ENCODE measurements at regions not wholly inside any gene's neighbourhood (a gene's known extent, or its start where the extent isn't known, plus 50 kb on each side); places are given as distances from the start of the nearest gene placed in this dataset.
"Not testable (repeated sequence)": the region's sequence is repeated elsewhere in the genome, so short reads cannot be mapped to it uniquely, and the experiment has no call there.

DNA sequence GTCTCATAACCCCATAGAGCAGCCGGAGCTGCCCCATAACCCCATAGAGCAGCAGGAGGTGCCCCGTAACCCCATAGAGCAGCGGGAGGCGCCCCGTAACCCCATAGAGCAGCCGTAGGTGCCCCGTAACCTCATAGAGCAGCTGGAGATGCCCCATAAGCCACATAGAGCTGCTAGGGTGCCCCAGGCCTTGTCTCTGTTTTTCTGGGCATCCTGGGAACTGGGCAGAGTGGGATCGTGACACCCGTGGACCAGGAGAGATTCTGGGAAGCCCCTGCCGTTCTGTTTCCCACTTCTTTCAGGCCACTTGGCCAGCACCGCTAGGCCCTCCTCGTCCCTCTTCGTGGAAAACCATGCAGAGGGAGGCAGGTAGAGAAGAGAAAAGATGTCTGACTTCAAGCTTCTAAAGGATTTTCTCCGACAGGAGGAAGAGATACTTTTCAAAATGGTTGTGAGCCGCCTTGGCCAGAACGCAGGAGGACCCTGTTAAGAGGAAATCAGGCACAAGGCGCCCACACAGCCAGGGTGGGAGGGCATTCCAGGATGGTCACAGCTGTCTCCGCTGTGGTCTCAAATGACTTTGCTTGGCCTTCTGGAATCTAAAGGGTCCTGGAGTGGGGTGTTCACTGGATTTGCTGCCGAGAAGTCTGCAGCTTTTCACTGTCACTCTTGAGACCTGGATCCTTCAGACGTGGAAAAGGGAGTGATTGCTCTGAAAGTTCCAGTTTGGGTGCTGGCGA, 171.8 kb downstream of the NPIPB11 start:
- DNase-seq (ENCODE audit: low spot score) = not testable (repeated sequence)

DNA sequence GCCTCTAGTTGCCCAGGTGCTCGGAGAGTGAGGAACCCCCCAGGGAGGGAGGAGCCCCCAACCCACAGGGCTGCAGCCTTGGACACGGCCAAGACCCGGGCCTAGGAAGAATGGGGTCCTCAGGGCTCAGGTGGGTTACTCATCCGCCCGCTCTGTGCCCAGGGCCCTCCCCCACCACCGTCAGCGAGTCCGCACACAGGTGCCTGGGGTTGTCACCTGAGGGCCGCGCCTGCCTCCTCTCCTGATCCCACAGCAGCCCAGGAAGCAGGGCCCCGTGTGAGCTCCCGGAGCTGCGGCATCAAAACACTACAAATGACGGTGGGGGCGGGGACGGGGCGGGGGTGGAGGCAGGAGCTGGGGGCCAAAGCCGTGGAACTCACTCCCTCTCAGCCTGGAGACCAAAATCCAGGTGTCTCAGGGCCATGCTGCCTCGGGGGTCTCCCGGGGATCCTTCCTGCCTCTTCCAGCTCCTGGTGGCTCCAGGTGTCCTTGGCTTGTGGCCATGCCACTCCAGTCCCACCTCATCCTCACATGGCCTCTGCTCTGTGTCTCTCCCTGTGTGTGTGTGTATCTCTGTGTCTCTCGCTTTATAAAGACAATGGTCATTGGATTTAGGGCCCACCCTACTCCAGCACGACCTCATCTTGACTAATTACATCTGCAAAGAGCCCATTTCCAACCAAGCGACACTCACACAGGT, 172.7 kb downstream of the NPIPB11 start:
- DNase-seq (ENCODE audit: low spot score) = not testable (repeated sequence)

DNA sequence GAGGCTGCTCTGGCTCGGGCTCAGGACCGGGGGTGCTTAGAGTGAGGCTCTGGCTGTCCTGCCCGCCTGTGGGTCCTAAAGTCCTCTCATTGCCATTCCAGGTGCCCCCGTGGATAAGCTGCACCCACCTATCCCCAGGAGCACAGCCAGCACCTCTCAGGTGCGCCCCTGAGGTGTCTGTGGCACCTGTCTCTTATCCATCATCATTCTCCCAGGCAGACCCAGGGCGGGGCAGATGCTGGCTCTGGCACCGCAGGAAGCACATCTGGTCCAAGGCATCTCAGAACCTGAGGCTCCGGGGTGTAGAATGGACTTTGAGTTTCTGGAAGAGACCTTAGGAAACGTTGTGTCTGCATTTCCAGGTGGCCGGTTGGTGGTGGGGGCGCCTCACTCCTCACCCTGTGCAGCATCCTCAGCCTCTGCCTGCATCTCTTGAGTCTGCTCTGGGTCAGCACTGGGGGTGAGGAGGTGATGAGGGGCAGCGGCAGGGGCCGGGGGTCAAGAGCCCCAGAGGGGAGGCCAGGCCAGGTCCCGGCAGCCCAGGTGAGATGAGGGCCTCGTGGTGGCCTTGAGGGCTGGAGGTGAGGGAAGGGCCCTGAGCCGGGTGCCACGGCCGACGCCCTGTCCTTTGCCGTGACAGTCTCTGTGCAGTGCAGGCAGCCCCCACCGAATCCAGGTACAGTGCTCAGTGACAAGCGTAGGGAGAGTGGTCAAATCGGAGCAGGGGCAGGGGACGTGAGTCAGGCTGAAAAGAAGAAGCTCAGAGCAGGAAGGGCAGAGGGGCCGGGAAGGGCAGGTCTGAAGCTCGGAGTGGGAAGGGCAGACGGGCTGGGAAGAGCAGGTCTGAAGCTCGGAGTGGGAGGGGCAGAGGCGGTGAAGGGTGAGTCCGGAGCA, 173.5 kb downstream of the NPIPB11 start:
- DNase-seq (ENCODE audit: low spot score) = no peak

DNA sequence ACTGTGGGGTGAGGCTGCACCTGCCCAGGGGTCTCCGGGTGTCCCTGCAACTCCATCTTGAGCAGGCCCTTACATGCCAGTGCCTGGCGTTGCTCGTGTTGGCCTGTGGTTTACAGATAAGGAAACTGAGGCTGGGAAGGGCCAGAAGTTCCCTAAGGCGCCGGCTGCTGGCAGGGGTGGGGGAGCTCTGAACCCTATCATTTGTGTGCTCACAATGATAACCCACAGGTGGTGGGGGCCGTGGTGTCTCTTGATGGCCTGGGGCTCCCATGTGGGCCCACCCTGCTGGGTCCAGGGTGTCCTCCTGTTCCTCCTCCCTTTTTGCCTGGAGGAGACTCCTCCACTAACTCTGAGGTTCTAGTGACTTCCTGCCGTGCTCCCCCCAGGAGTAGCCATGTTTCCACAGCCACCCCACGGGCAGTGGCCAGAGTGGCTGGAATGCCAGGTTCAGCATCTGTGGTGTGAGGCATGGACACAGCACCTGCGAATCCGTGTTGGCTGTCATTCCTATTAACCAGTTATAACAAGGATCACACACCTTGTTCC, 174.3 kb downstream of the NPIPB11 start:
- not testable (repeated sequence) for DNase-seq (ENCODE audit: low spot score)

DNA sequence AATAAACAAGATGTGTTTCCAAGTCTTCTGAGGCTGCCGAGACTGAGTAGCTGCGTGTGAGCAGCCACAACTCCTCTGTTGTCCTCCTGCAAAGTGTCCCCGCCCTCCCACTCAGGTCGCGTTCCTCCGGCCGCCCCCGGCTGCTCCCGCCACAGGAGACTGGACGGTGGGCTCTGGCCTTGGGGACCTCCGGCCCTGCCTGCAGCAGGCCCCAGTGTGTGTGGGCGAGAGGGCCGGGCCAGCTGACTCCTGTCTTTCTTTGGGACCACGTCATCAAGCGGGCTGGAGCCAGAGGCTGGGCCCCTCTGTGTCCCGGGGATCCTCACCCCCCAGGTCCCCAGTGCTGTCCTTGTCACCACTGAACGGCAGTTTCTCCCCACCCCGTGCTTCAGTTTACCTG, 175.3 kb downstream of the NPIPB11 start:
- DNase-seq (ENCODE audit: low spot score) = no peak

DNA sequence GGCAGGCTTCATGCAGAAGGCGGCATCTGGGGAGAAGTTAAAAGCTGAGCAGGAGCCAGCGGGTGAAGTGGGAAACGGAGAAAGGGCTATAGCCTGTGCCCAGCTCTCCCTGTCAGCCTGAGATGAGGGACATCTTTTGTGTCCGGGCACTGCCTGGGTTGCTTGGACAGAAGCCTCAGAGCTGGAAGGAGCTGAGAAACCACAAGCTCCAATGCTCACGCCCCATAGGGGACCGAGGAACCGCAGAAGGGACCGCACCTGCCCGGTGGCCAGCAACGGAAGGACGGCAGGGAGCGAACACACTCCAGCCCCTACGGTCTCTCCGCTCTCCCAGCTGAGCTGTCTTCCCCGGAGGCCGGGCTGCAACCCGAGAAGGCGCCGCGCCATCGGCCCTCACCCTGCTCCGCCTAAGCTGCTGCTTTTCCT, 175.8 kb downstream of the NPIPB11 start:
- DNase-seq (ENCODE audit: low spot score) = no peak

DNA sequence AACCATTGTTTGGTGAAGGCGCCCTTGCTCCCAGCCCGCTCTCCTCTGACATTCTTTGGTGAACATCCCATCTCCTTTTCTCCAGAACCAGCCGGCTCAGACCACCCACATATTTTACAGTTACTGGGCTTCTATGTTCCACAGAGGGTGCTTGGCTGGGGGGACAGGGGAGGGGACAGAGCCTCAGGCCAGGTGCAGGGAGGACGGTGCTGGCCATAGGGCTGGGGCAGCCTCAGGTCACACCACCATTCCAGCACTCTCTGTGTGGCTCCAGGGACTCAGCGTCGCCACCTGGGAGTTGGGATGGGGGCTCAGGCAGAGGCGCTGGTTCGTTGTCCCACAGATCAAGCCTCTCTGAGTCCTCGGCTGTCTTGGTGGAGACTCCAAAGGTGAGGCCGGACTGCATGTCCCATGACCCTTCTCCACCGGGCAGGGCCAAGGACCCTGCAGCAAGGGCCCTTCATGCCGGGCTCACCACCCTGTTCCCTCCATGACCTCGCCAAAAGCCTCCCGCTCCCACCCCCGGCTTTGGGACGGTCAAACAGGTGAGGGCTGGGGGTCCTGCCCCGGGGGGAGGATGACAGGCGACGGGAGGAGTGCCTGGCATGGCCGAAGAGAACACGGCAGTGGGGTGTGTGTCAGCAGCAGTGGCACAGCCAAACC, 176.4 kb downstream of the NPIPB11 start:
- DNase-seq (ENCODE audit: low spot score) = not testable (repeated sequence)

DNA sequence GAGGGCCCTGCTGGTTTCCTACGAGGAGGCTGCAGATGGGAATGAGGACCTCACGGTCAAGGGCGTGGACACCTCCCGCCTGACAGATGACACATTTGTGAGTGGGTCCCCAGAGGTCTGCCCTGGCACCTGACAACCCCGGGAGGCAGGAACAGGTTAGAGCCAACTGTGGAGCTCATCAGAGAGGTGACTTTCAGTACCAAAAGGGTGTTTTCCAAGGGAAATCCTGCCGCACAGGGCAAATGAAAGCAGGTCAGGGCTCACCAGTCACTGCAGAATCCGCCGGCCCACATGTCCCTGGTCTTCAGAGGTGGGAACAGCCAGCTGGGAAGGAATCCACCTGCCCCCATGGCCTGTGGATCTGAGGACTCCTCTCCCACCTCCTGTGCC, 176.9 kb downstream of the NPIPB11 start:
- not testable (repeated sequence) for DNase-seq (ENCODE audit: low spot score)

DNA sequence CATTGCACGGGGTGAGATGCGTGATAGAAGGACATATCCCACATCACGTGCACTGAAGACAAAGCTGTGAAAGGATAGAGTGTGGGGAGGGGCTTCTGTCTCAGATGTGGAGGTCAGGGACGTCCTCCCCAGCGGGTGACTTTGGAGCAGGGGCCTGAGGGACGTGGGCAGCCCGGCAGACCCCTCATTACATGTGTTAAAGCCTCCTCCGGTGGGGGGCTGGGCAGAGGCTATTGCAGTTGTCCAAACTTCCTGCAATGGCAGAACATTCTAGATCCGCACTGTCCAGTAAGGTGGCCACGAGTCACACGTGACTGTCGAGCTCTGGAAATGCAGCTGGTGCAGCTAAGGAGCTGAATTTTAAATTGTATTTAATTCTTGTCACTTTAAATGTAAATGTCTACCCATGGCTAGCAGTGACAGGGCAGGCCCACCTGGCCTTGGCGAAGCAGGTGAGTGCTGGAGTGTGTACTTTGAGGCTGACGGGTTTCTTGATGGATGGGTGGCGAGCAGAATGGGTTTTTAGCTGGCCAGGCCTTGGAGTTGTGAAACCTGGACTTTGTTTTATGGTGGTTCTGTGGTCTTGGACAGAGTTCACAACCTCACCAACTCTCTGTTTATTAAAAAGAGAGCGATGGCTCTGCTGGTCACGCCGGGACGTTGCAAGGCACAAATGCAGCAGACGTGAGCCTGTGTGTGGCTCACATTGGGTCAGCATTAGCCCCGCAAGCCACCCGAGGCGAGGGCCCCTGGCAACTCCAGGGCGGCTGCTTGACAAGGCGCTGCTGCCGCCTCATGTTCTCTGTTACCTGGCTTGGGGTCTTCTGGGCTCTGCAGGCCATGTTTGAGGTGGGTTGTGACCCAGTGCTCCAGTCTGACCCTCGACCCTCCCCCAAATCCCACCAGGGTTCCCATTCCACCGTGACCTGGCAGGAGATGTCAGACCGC, 177.6 kb downstream of the NPIPB11 start:
- DNase-seq (ENCODE audit: low spot score) = not testable (repeated sequence)

DNA sequence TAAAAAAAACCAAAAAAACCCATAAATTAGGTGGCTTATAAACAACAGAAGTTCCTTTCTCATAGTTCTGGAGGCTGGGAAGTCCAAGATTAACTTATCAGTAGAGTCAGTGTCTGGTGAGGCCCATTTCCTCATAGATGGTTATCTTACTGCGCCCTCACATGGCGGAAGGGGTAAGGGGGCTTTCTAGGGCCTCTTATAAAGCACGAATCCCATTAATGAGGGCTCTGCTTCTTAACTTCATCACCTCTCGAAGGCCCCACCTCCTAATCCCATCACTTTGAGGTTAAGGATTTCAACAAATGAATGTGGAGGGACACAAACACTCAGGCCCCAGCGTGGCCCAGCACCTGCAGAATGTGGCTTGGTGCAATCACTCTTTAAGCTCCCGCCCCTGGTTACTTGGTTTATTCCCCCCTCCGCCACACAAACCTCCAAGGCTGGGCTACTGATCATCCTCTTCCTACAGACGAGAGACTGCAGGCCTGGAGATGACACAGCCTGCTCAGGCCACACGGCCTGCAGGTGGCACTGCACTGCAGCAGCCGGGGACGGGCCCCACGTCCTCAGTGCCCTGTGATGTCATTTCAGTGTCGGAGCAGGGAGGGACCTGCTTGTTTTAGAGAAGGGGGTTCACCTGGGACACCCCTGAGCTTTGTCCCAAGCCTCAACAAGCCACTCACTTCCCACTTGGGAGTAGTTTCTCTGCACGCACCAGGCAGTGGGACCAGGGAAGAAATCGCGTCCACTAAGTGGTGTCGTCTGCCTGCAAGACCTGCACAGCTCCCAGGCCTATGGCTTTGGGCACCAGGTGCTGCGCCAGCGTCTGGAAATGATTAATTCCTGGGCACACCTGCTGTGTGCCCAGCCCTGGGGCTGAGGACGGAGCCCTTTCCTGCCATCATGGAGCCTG, 178.5 kb downstream of the NPIPB11 start:
- not testable (repeated sequence) for DNase-seq (ENCODE audit: low spot score)

DNA sequence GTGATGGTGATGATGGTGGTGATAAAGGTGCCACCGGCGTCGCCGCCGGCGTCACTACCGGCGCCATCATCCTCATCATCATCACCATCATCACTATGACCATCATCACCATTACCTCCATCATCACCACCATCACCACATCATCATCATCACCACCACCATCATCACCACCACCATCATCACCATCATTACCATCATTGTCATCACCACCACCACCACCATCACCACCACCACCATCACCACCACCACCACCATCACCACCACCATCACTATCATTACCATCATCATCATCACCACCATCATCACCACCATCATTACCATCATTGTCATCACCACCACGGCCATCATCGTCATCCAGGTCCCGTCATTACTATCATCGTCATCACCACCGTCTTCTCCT, 179.7 kb downstream of the NPIPB11 start:
- DNase-seq (ENCODE audit: low spot score) = no peak

DNA sequence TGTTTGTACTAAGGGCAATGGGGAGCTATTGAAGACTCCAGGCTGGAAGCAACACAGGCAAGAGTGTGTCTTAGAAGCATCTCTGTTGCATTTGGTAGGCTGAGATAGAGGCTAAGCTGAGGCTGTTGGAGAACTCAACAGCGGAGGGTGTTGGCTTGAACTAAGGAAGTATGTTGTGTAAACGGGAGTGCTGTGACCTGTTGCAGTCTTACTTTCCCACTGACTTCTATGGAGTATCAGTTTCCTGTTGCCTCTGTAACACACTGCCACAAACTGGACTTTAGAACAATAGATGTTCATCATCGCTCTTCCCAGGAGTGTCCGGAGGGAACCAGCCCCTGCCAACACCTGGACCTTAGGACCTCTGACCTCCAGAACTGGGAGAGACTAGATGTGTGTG, 181.8 kb downstream of the NPIPB11 start:
- DNase-seq (ENCODE audit: low spot score) = not testable (repeated sequence)

DNA sequence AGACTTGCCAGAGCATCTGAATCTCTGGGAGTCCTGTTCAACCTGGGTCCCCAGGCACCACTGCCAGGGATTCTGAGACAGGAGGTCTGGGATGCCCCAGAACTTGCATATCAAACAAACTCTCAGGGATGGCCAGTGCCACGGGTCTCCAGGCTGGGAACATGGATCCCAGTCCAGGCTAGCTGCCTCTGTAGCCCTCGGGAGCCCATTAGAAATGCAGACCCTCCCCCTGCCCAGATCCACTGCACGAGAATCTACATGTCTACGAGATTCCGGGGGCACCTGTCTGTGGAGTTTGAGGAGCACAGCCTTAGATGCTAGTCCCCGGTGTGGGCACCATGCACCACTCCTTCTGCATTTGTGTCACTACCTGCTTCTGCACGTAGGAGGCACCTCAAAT, 183.9 kb downstream of the NPIPB11 start:
- DNase-seq (ENCODE audit: low spot score) = not testable (repeated sequence)

DNA sequence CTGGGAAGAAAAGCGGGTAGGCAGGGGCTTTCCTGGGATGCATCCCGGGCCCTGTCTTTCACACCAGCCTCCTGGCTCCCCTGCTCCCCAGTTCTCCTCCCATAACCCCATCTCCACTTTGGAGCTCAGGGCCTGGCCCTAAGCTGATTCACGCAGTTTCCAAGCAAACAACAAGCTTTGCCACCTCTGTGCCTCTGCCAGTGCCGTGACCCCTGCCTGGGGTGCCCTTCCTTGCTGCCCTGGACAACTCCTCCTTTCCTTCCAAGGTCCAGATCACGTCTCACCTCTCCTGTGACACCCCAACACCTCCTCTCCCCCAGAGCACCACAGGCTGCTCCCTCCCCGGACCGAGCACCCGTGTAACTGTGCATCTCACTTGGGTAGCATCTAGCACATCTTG, 184.5 kb downstream of the NPIPB11 start:
- not testable (repeated sequence) for DNase-seq (ENCODE audit: low spot score)

DNA sequence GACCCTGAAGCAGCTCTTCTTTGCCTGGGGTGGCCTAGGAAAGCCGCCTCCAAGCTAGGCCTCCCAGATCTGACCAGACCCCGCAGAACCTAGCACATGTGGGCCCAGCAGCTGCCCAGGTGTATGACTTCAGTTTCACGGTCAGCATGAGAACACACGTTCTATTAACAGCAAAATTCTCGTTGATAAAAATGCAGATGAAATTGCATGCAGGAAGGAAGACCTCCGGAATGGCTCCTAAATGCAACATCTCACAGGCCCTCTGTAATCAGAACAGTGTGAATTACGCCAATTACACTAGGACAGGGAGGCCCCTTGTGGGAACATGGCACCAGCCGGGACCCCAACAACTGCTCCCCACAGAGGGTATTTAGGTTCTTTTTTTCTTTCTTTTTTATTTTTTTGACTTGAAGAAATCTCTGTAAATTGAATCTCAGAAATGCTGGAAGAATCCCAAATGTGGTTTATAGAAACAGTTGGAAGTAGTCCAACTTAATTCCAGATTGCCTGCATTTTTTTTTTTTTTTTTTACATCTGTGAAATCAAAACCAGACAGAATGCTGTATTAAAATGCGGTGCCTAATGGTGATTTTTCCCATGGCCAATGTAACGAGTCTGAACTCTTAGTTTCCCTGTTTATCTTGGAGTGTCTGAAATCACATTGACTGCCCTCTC, 185.1 kb downstream of the NPIPB11 start:
- DNase-seq (ENCODE audit: low spot score) = not testable (repeated sequence)

DNA sequence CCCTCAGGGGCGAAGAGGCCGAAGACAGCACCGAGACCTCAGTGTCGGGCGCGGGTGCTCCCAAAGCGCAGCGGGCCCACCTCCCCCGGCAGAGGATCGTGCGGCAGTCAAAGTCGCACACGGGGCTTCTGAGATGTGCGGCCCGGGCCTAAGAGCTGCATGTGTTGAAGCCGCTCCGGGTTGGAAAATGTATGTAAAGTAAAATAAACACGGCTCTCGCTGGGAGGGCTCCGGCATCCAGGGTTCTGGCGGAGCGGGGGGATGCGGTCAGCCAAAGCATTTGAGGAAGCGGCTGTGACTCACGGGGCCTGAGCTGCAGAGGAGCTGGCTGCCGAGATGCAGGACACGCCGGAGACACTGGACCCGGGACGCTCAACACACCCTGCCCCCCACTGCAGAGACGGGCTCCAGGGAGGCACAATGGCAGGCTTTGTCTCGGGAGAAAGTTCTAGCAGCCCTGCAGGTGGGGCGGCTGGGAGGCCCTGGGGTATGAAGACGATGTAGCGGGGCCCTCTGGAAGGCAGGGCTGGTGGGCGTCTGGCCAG, 185.8 kb downstream of the NPIPB11 start:
- not testable (repeated sequence) for DNase-seq (ENCODE audit: low spot score)

DNA sequence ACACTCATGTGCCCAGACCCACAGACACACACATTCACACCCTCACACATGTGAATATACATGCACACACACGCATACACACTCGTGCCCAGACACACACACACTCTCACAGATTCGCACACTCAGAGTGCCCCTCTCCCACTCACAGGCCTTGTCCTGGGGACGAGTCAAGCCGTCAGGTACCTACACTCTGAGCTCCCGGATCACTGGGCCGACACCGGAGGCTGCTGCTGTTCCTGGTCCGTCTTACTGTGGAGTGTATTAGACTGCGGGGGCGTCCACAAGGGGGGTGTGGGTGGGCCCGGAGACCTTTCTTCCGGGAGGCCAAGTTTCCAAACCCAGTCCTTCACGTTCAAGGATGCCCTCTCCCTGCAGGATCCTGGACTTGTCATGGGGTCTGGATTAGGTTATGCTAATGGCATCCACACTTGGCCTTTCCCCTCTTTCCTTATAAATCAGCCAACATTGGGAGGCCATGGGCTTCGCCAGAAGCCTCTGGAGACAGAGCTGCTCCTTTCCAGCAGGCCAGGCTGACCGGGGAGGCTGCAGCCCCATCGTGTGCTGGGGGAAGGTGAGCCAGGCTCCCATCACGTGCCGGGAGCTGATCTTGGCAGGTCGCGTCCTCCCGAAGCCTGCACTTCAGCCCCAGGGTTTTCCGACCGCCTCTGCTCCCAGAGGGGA, 186.4 kb downstream of the NPIPB11 start:
- DNase-seq (ENCODE audit: low spot score) = not testable (repeated sequence)

DNA sequence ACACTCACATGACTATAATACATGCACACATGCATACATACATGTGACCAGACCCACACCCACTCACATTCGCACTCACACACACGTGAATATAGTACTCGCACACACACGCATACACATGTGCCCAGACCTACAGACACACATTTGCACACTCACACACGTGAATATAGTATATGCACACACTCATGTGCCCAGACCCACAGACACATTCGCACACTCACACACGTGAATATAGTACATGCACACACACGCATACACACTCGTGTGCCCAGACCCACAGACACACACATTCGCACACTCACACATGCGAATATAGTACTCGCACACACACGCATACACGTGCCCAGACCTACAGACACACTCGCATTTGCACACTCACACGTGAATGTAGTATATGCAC, 186.9 kb downstream of the NPIPB11 start:
- not testable (repeated sequence) for DNase-seq (ENCODE audit: low spot score)
